Thyroid gland (tissue), 4 donors: ENCODE measurements at regions not wholly inside any gene's neighbourhood (a gene's known extent, or its start where the extent isn't known, plus 50 kb on each side); places are given as distances from the start of the nearest gene placed in this dataset.

Experiments used
- CTCF ChIP-seq, 6 experiments: fragments of 200-600 bp in 3 of 6; fragments of 450-650 bp in 3 of 6; sonication (generic) in 3 of 6; IDR thresholded peaks; one replicate each; pipeline ENCODE4 v1.5.1; 2016 to 2019; ENCODE audit warnings: antibody characterized with exemption in 6 of 6, mild to moderate bottlenecking in 2 of 6, inconsistent platforms in 1 of 6, moderate library complexity in 1 of 6
- POLR2A ChIP-seq, 2 donors: fragments of 450-650 bp; IDR thresholded peaks; one replicate each; pipeline ENCODE4 v1.6.1; 2017; ENCODE audit warnings: antibody characterized with exemption in 2 of 2, mild to moderate bottlenecking in 2 of 2, moderate library complexity in 1 of 2

- no peak for TF ChIP-seq POLR2A (IDR thresholded peaks at IDR 0.05)
- TF ChIP-seq CTCF (IDR thresholded peaks at IDR 0.05) = no peak
Measured at GRCh38 chr5:89686081-89686765, 723.3 kb downstream of the CETN3 start.
